CD14-positive monocyte (primary cell): ENCODE measurements at regions not wholly inside any gene's neighbourhood (a gene's known extent, or its start where the extent isn't known, plus 50 kb on each side); places are given as distances from the start of the nearest gene placed in this dataset.

Source experiments
- DNase-seq, 3 donors: peaks; one replicate each; pipeline ENCODE4 v3.0.0-alpha.2; 2011 to 2022
- H2AFZ ChIP-seq: 2 replicates; pipeline ENCODE4 v1.6.0; 2012; ENCODE audit warnings: mild to moderate bottlenecking, low read depth, low read length, inconsistent platforms; ENCODE audit not compliant: insufficient read depth, poor library complexity, severe bottlenecking
- H3K27ac ChIP-seq, 2 donors: 1 replicate in 1 of 2; 2 replicates in 1 of 2; pipeline ENCODE4 v1.5.1; 2012 to 2013; ENCODE audit warnings: low read length in 2 of 2, control low read depth in 1 of 2, inconsistent platforms in 1 of 2, low read depth in 1 of 2, mild to moderate bottlenecking in 1 of 2
- H3K27me3 ChIP-seq, 2 donors: one replicate each; pipeline versions ENCODE4 v1.6.0 to v1.6.1; 2011 to 2013; ENCODE audit warnings: low read length in 2 of 2; ENCODE audit not compliant: control insufficient read depth in 2 of 2, insufficient read depth in 2 of 2
- H3K36me3 ChIP-seq, 2 donors: replicated peaks in 1 of 2; 1 replicate in 1 of 2; 2 replicates in 1 of 2; pipeline versions ENCODE4 v1.5.1 to v1.6.1; 2012 to 2013; ENCODE audit warnings: low read length in 2 of 2, control low read depth in 1 of 2, inconsistent platforms in 1 of 2, mild to moderate bottlenecking in 1 of 2; ENCODE audit not compliant: insufficient read depth in 2 of 2, control insufficient read depth in 1 of 2
- H3K4me1 ChIP-seq, 2 donors: 1 replicate in 1 of 2; 2 replicates in 1 of 2; pipeline versions ENCODE4 v1.5.1 to v1.6.1; 2012 to 2013; ENCODE audit warnings: low read length in 2 of 2, control low read depth in 1 of 2, inconsistent platforms in 1 of 2, mild to moderate bottlenecking in 1 of 2, moderate library complexity in 1 of 2; ENCODE audit not compliant: insufficient read depth in 2 of 2, control insufficient read depth in 1 of 2
- H3K4me2 ChIP-seq: replicated peaks from 2 replicates; pipeline ENCODE3; 2012; ENCODE audit warnings: low read length, moderate library complexity, mild to moderate bottlenecking; ENCODE audit not compliant: poor library complexity, severe bottlenecking; ENCODE audit errors: extremely low read depth
- H3K4me3 ChIP-seq, 3 experiments: fragments of 200-600 bp in 1 of 3; sonication (generic) in 1 of 3; replicated peaks in 1 of 3; 1 replicate in 2 of 3; 2 replicates in 1 of 3; pipeline ENCODE4 v1.5.1; 2011 to 2013; ENCODE audit warnings: low read length in 3 of 3, mild to moderate bottlenecking in 3 of 3, control low read depth in 2 of 3, low read depth in 2 of 3, inconsistent platforms in 1 of 3, moderate library complexity in 1 of 3
- H3K79me2 ChIP-seq: 2 replicates; pipeline ENCODE4 v1.6.0; 2012; ENCODE audit warnings: mild to moderate bottlenecking, control low read depth, inconsistent platforms, low read length, moderate library complexity; ENCODE audit not compliant: insufficient read depth
- H3K9ac ChIP-seq: 2 replicates; pipeline ENCODE4 v1.6.0; 2017; ENCODE audit warnings: low read length, mild to moderate bottlenecking; ENCODE audit not compliant: insufficient read depth, poor library complexity, severe bottlenecking
- H3K9me3 ChIP-seq, 2 donors: replicated peaks in 1 of 2; 1 replicate in 1 of 2; 2 replicates in 1 of 2; pipeline versions ENCODE4 v1.5.1 to v1.6.1; 2012 to 2013; ENCODE audit warnings: low read length in 2 of 2, control low read depth in 1 of 2; ENCODE audit not compliant: control insufficient read depth in 1 of 2, insufficient read depth in 1 of 2
- H4K20me1 ChIP-seq: 2 replicates; pipeline ENCODE4 v1.6.0; 2012; ENCODE audit warnings: mild to moderate bottlenecking, low read length, control low read depth, moderate library complexity; ENCODE audit not compliant: insufficient read depth
- H3K27ac Mint-ChIP-seq, 7 donors: one replicate each; pipeline ENCODE4 v1.8.0; 2020; ENCODE audit warnings: mild to moderate bottlenecking in 7 of 7, mixed read lengths in 7 of 7, moderate library complexity in 6 of 7, inconsistent platforms in 2 of 7
- H3K27me3 Mint-ChIP-seq, 3 donors: one replicate each; pipeline ENCODE4 v1.8.0; 2021 to 2022; ENCODE audit warnings: low read depth in 3 of 3, mild to moderate bottlenecking in 3 of 3, mixed read lengths in 3 of 3, moderate library complexity in 3 of 3, inconsistent platforms in 1 of 3
- H3K36me3 Mint-ChIP-seq, 2 donors: one replicate each; pipeline ENCODE4 v1.8.0; 2020; ENCODE audit warnings: mixed read lengths in 2 of 2, inconsistent platforms in 1 of 2, mild to moderate bottlenecking in 1 of 2
- H3K4me1 Mint-ChIP-seq: one replicate; pipeline ENCODE4 v1.8.0; 2020; ENCODE audit warnings: mild to moderate bottlenecking, mixed read lengths
- H3K4me3 Mint-ChIP-seq, 2 donors: one replicate each; pipeline ENCODE4 v1.8.0; 2020; ENCODE audit warnings: mild to moderate bottlenecking in 2 of 2, mixed read lengths in 2 of 2, moderate library complexity in 1 of 2
- H3K9me3 Mint-ChIP-seq, 7 donors: one replicate each; pipeline ENCODE4 v1.8.0; 2020 to 2022; ENCODE audit warnings: mixed read lengths in 7 of 7, mild to moderate bottlenecking in 6 of 7, moderate library complexity in 6 of 7, inconsistent platforms in 2 of 7
- CTCF ChIP-seq: fragments of 200-600 bp; IDR thresholded peaks from one replicate; pipeline ENCODE4 v1.8.0; 2022; ENCODE audit warnings: antibody characterized with exemption, mild to moderate bottlenecking
- WGBS: methylation state at CpG from one replicate; pipeline ENCODE4 v1.1.5; 2013; ENCODE audit warnings: missing lambda C conversion rate; ENCODE audit not compliant: insufficient coverage; 5-methylcytosine and 5-hydroxymethylcytosine counted together
- intact Hi-C, 2 donors: fragments of 100-400 bp; cut with micrococcal nuclease; formaldehyde crosslinking; loops; one replicate each; pipeline versions ENCODE4 v1.15.0 to v1.15.1; 2023

DNA sequence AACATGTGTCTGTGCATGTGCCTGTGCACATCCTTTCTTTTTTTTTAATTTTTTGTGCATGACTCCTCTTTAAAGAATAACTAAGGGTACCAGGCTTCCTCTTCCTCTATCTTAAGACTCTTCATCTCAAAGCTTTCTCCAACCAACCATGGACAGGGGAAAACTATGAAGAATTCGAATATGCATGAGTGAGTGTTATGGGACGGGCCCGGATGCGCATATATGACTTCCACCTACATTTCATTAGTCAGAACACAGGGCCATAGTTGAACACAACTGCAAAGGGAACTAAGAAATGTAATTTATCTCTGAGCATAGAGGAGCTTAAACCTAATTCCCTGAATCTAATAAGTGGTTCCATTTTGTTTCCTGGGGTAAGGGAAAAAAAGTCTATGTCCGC, 270.3 kb upstream of the SORCS1 start:
- no peaks in the 10 kb centered on the region for H3K36me3 Mint-ChIP-seq
- no peak for TF ChIP-seq CTCF
- intact Hi-C loops = no loop called here
- Histone ChIP-seq H3K9me3 (no peaks in the 10 kb centered on the region), H3K36me3 (no peaks in the 10 kb centered on the region), H3K27me3 (no peaks in the 10 kb centered on the region), H3K4me3 (no peak overlapping the region), H3K4me1 (no peaks in the 10 kb centered on the region), H3K9ac (no peak overlapping the region), H3K27ac (no peak overlapping the region), H4K20me1 (no peaks in the 10 kb centered on the region), H3K4me2 (no peak overlapping the region), H3K79me2 (no peaks in the 10 kb centered on the region), H2AFZ (no peak overlapping the region)
- DNase-seq = no peak
- no peak overlapping the region for H3K27ac Mint-ChIP-seq
- H3K9me3 Mint-ChIP-seq = peaks cover 0 to 2% (median 0%) of the 10 kb centered on the region in 7 donors
- no peak overlapping the region for H3K4me3 Mint-ChIP-seq
- H3K27me3 Mint-ChIP-seq = no peaks in the 10 kb centered on the region
- no peaks in the 10 kb centered on the region for H3K4me1 Mint-ChIP-seq
- WGBS = no CpG with 5 or more reads among the region's 5 CpGs

DNA sequence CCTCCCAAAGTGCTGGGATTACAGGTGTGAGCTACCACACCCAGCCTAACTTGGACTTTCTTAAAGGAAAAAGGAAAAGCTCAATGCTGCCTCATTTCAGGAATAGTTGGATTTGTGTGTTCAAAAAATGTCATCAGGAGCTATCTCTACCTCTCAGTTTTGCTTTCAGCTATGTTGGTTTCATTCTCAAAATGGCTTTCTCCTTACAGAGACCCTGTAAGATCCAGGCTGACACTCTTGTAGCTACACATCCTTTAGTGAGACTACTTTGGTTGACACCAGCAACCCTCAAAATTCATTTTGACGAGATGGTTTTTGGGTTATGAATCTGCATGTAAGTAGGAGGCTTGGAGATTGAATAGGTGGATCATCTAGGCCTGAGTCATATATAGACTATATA, 269.7 kb upstream of the SORCS1 start:
- no peak overlapping the region for H3K4me2 ChIP-seq
- H3K27ac Mint-ChIP-seq = no peak overlapping the region
- no peaks in the 10 kb centered on the region for H3K4me1 Mint-ChIP-seq
- no peaks in the 10 kb centered on the region for H3K79me2 ChIP-seq
- no peaks in the 10 kb centered on the region for H3K36me3 ChIP-seq
- DNase-seq = no peak
- no CpG with 5 or more reads among the region's 1 CpG for WGBS
- TF ChIP-seq CTCF = no peak
- no peaks in the 10 kb centered on the region for H4K20me1 ChIP-seq
- no peak overlapping the region for H3K4me3 ChIP-seq
- intact Hi-C loops = no loop called here
- no peaks in the 10 kb centered on the region for H3K27me3 ChIP-seq
- no peaks in the 10 kb centered on the region for H3K27me3 Mint-ChIP-seq
- no peak overlapping the region for H3K27ac ChIP-seq
- H3K9me3 Mint-ChIP-seq = peaks cover 0 to 2% (median 0%) of the 10 kb centered on the region in 7 donors
- no peaks in the 10 kb centered on the region for H3K9me3 ChIP-seq
- H3K4me3 Mint-ChIP-seq = no peak overlapping the region
- no peaks in the 10 kb centered on the region for H3K4me1 ChIP-seq
- no peaks in the 10 kb centered on the region for H3K36me3 Mint-ChIP-seq
- H2AFZ ChIP-seq = no peak overlapping the region
- H3K9ac ChIP-seq = no peak overlapping the region
